B cell (primary cell): ENCODE measurements at regions not wholly inside any gene's neighbourhood (a gene's known extent, or its start where the extent isn't known, plus 50 kb on each side); places are given as distances from the start of the nearest gene placed in this dataset.

ENCODE experiments used
- ATAC-seq: fragments of 200-7000 bp; cut with Tn5 transposase; one replicate; pipeline ENCODE4 v1.10.0; 2021; ENCODE audit warnings: low read depth, mild to moderate bottlenecking, moderate number of reproducible peaks, moderate library complexity
- CTCF ChIA-PET: fragments of 350-600 bp; sonication (Branson Sonifier 250); formaldehyde crosslinking; loops from one replicate; lab custom pipeline; 2021; ENCODE audit warnings: antibody characterized with exemption, inconsistent platforms; lab: Charles Lee
- POLR2A ChIA-PET: fragments of 350-600 bp; sonication (Branson Sonifier 250); formaldehyde crosslinking; loops from one replicate; lab custom pipeline; 2021; ENCODE audit warnings: antibody characterized with exemption; lab: Charles Lee
- DNase-seq: peaks from one replicate; pipeline ENCODE4 v3.0.0; 2013
- H2AFZ ChIP-seq: 2 replicates; pipeline ENCODE4 v1.6.1; 2012; ENCODE audit warnings: mild to moderate bottlenecking, low read depth, low read length; ENCODE audit not compliant: insufficient read depth, poor library complexity, severe bottlenecking
- H3K27ac ChIP-seq, 2 donors: 1 replicate in 1 of 2; 2 replicates in 1 of 2; pipeline ENCODE4 v1.5.1; 2012 to 2013; ENCODE audit warnings: low read length in 2 of 2, mild to moderate bottlenecking in 2 of 2, moderate library complexity in 1 of 2
- H3K27me3 ChIP-seq, 4 experiments: fragments of 200-600 bp in 1 of 4; sonication (generic) in 1 of 4; replicated peaks in 1 of 4; 1 replicate in 2 of 4; 2 replicates in 2 of 4; pipeline versions ENCODE4 v1.6.1 to v1.7.0; 2013 to 2016; ENCODE audit warnings: low read length in 3 of 4, mild to moderate bottlenecking in 2 of 4, mixed read lengths in 1 of 4, moderate library complexity in 1 of 4; ENCODE audit not compliant: insufficient read depth in 4 of 4, control insufficient read depth in 3 of 4; ENCODE audit errors: control extremely low read depth in 1 of 4
- H3K36me3 ChIP-seq, 2 experiments: replicated peaks in 1 of 2; 1 replicate in 1 of 2; 2 replicates in 1 of 2; pipeline versions ENCODE4 v1.6.1 to v1.7.1; 2013; ENCODE audit warnings: low read length in 1 of 2; ENCODE audit not compliant: insufficient read depth in 2 of 2, control insufficient read depth in 1 of 2; ENCODE audit errors: control extremely low read depth in 1 of 2, extremely low read depth in 1 of 2
- H3K4me1 ChIP-seq, 2 donors: fragments of 200-600 bp in 1 of 2; sonication (generic) in 1 of 2; 1 replicate in 1 of 2; 2 replicates in 1 of 2; pipeline versions ENCODE4 v1.5.1 to v1.6.1; 2013 to 2017; ENCODE audit warnings: low read length in 2 of 2; ENCODE audit not compliant: control insufficient read depth in 2 of 2, insufficient read depth in 2 of 2
- H3K4me2 ChIP-seq: replicated peaks from 2 replicates; pipeline ENCODE3; 2012; ENCODE audit warnings: mild to moderate bottlenecking, low read depth, low read length; ENCODE audit not compliant: poor library complexity, severe bottlenecking
- H3K4me3 ChIP-seq, 5 experiments: fragments of 200-600 bp in 1 of 5; sonication (generic) in 1 of 5; 1 replicate in 3 of 5; 2 replicates in 2 of 5; pipeline versions ENCODE4 v1.5.1 to v1.7.0; 2011 to 2016; ENCODE audit warnings: low read length in 4 of 5, mild to moderate bottlenecking in 4 of 5, low read depth in 2 of 5, control low read depth in 1 of 5, moderate library complexity in 1 of 5; ENCODE audit not compliant: insufficient read depth in 1 of 5; ENCODE audit errors: control extremely low read depth in 1 of 5, extremely low read depth in 1 of 5
- H3K79me2 ChIP-seq: fragments of 200-600 bp; sonication (generic); one replicate; pipeline ENCODE4 v1.6.0; 2016; ENCODE audit warnings: low read length; ENCODE audit not compliant: control insufficient read depth, insufficient read depth
- H3K9ac ChIP-seq: fragments of 200-600 bp; sonication (generic); 2 replicates; pipeline ENCODE4 v1.6.1; 2017; ENCODE audit warnings: mild to moderate bottlenecking, low read length, moderate library complexity
- H3K9me3 ChIP-seq, 3 donors: one replicate each; pipeline versions ENCODE4 v1.6.1 to v1.7.1; 2013; ENCODE audit warnings: low read length in 2 of 3; ENCODE audit not compliant: control insufficient read depth in 2 of 3, insufficient read depth in 1 of 3; ENCODE audit errors: control extremely low read depth in 1 of 3
- H4K20me1 ChIP-seq: 2 replicates; pipeline ENCODE4 v1.6.0; 2012; ENCODE audit warnings: mild to moderate bottlenecking, low read length; ENCODE audit not compliant: insufficient read depth, control insufficient read depth, poor library complexity, severe bottlenecking
- H3K27ac Mint-ChIP-seq: one replicate; pipeline ENCODE4 v1.8.0; 2021; ENCODE audit warnings: mixed read lengths
- H3K27me3 Mint-ChIP-seq: one replicate; pipeline ENCODE4 v1.8.0; 2021; ENCODE audit warnings: mixed read lengths
- H3K4me1 Mint-ChIP-seq: one replicate; pipeline ENCODE4 v1.8.0; 2021; ENCODE audit warnings: mixed read lengths
- H3K4me3 Mint-ChIP-seq: one replicate; pipeline ENCODE4 v1.8.0; 2021; ENCODE audit warnings: mixed read lengths
- H3K9me3 Mint-ChIP-seq: one replicate; pipeline ENCODE4 v1.8.0; 2022; ENCODE audit warnings: mixed read lengths; ENCODE audit not compliant: insufficient read depth
- EZH2 ChIP-seq: IDR thresholded peaks from 2 replicates; pipeline ENCODE4 v1.6.1; 2012; ENCODE audit warnings: borderline replicate concordance, low read depth, mild to moderate bottlenecking, moderate library complexity, low read length; ENCODE audit not compliant: insufficient read depth, poor library complexity, severe bottlenecking
- WGBS: methylation state at CpG from one replicate; pipeline ENCODE4 v1.1.5; 2013; ENCODE audit warnings: missing lambda C conversion rate; ENCODE audit not compliant: insufficient coverage; 5-methylcytosine and 5-hydroxymethylcytosine counted together
- intact Hi-C: fragments of 100-400 bp; cut with micrococcal nuclease; formaldehyde crosslinking; loops from one replicate; pipeline ENCODE4 v1.10.0; 2022
- TF ChIP-seq, protein P1 (sequence below): fragments of 200-600 bp; IDR thresholded peaks from one replicate; pipeline ENCODE4 v1.8.0; 2022; ENCODE audit warnings: antibody characterized with exemption, mild to moderate bottlenecking

DNA sequence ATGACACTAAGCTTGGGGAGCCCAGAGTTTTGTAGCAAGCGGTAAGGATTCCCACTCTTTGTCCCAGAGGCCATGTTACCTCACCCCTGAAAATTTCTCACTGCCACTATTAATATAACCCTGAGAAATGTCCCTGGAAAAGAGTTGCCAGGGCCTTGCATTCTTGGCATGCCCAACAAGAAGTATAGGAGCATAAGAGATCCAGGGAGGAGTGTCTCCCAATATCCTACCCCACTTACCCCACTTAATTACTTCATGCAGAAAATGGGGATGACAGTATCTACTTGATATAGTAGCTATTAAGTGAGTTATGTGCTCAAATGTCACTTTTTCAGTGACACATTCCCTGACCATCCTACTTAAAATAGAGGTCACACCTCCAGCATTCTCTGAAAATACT is 120.5 kb upstream of the C1GALT1C1 start:
- POLR2A ChIA-PET, result interaction anchor here (1.9 kb wide), 1 partner anchor 190 kb away, joined by 6 read pairs; the partner anchor contains the start of gene CUL4B
- Mint-ChIP-seq H3K27me3 (no peaks in the 10 kb centered on the region), H3K4me3 (no peak overlapping the region), H3K4me1 (peaks cover 93% of the 10 kb centered on the region), H3K9me3 (no peaks in the 10 kb centered on the region), H3K27ac (peak overlapping the region; percentile 89)
- Histone ChIP-seq H3K9ac (no peak overlapping the region), H3K79me2 (no peaks in the 10 kb centered on the region), H2AFZ (no peak overlapping the region), H3K27me3 (no peaks in the 10 kb centered on the region), H3K36me3 (no peaks in the 10 kb centered on the region), H3K27ac (peak overlapping the region in 1 of 2 donors; percentile 28), H3K9me3 (peaks cover 0 to 2% (median 0%) of the 10 kb centered on the region in 3 donors), H4K20me1 (no peaks in the 10 kb centered on the region), H3K4me1 (peaks cover 75 to 89% of the 10 kb centered on the region in 2 donors), H3K4me2 (no peak overlapping the region), H3K4me3 (no peak overlapping the region)
- intact Hi-C loops, result loop anchor here (10.0 kb wide), 1 partner anchor 46 kb away; no protein-coding TSS in a partner anchor
- no peak for ATAC-seq
- CTCF ChIA-PET, result interaction anchor here (2.1 to 2.7 kb wide), 2 partner anchors 19 to 40 kb away, joined by 6 to 19 read pairs; no protein-coding TSS in a partner anchor
- no CpG with 5 or more reads among the region's 1 CpG for WGBS
- DNase-seq, result no peak
- TF ChIP-seq, protein P1, sequence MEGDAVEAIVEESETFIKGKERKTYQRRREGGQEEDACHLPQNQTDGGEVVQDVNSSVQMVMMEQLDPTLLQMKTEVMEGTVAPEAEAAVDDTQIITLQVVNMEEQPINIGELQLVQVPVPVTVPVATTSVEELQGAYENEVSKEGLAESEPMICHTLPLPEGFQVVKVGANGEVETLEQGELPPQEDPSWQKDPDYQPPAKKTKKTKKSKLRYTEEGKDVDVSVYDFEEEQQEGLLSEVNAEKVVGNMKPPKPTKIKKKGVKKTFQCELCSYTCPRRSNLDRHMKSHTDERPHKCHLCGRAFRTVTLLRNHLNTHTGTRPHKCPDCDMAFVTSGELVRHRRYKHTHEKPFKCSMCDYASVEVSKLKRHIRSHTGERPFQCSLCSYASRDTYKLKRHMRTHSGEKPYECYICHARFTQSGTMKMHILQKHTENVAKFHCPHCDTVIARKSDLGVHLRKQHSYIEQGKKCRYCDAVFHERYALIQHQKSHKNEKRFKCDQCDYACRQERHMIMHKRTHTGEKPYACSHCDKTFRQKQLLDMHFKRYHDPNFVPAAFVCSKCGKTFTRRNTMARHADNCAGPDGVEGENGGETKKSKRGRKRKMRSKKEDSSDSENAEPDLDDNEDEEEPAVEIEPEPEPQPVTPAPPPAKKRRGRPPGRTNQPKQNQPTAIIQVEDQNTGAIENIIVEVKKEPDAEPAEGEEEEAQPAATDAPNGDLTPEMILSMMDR, result no peak
- TF ChIP-seq EZH2, result no peak

GRCh38 chrX:120749141-120749846 is 119.4 kb upstream of the C1GALT1C1 start:
- H3K79me2 ChIP-seq, result no peaks in the 10 kb centered on the region
- intact Hi-C loops, result loop anchor here (1.0 kb wide), 1 partner anchor 24 kb away; no protein-coding TSS in a partner anchor
- H3K4me1 ChIP-seq, result peaks cover 64 to 78% of the 10 kb centered on the region in 2 donors
- H3K4me3 Mint-ChIP-seq, result peak overlapping the region; percentile 74
- H3K27ac Mint-ChIP-seq, result peak overlapping the region; percentile 90
- no peak for TF ChIP-seq EZH2
- TF ChIP-seq, protein P1, result no peak
- H3K4me2 ChIP-seq, result peak overlapping the region; percentile 65
- peak overlapping the region in 2 of 5 experiments; percentile 8 to 21 for H3K4me3 ChIP-seq
- H3K36me3 ChIP-seq, result no peaks in the 10 kb centered on the region
- DNase-seq, result peak; percentile 69
- H3K9me3 Mint-ChIP-seq, result no peaks in the 10 kb centered on the region
- no CpG with 5 or more reads among the region's 4 CpGs for WGBS
- peak overlapping the region; percentile 50 for H2AFZ ChIP-seq
- H3K27me3 ChIP-seq, result no peaks in the 10 kb centered on the region
- ChIA-PET CTCF (interaction anchor here (0.6 to 2.7 kb wide), 7 partner anchors 11 to 86 kb away, joined by 3 to 19 read pairs (median 4); no protein-coding TSS in a partner anchor), POLR2A (interaction anchor here (1.9 kb wide), 1 partner anchor 189 kb away, joined by 6 read pairs; the partner anchor contains the start of gene CUL4B)
- no peaks in the 10 kb centered on the region for H4K20me1 ChIP-seq
- H3K27me3 Mint-ChIP-seq, result no peaks in the 10 kb centered on the region
- peak; percentile 72 for ATAC-seq
- H3K27ac ChIP-seq, result peak overlapping the region; percentile 79 to 80
- H3K4me1 Mint-ChIP-seq, result peaks cover 83% of the 10 kb centered on the region
- H3K9me3 ChIP-seq, result peaks cover 0 to 6% (median 0%) of the 10 kb centered on the region in 3 donors
- peak overlapping the region; percentile 11 for H3K9ac ChIP-seq
